HT1080 (cell line): ENCODE measurements at regions not wholly inside any gene's neighbourhood (a gene's known extent, or its start where the extent isn't known, plus 50 kb on each side); places are given as distances from the start of the nearest gene placed in this dataset.
A peak's percentile ranks its signal among the peaks of the same experiment; 100 is the strongest.

Experiments used
- DNase-seq: peaks from one replicate; pipeline ENCODE4 v3.0.0-alpha.2; 2015; ENCODE audit warnings: low read depth

GRCh38 chr17:77481476-77482374 lies 341.0 kb downstream of the SEC14L1 start:
- DNase-seq: no peak

GRCh38 chr17:77482375-77483127 lies 341.8 kb downstream of the SEC14L1 start:
- DNase-seq: no peak

GRCh38 chr17:77483128-77483598 lies 342.4 kb downstream of the SEC14L1 start:
- DNase-seq: no peak

GRCh38 chr17:77484111-77484510 lies 343.3 kb downstream of the SEC14L1 start:
- no peak for DNase-seq

- DNase-seq: no peak
Measured at GRCh38 chr17:77485089-77485833, 344.5 kb downstream of the SEC14L1 start.

- no peak for DNase-seq
Measured at GRCh38 chr17:77487211-77487629, 346.5 kb downstream of the SEC14L1 start.

- no peak for DNase-seq
Measured at GRCh38 chr17:77487677-77488530, 347.1 kb downstream of the SEC14L1 start.

GRCh38 chr17:77488531-77489238 lies 347.9 kb downstream of the SEC14L1 start:
- no peak for DNase-seq

- no peak for DNase-seq
Measured at GRCh38 chr17:77489239-77489892, 348.6 kb downstream of the SEC14L1 start.

- no peak for DNase-seq
Measured at GRCh38 chr17:77489893-77490255, 349.1 kb downstream of the SEC14L1 start.

GRCh38 chr17:77490361-77491183 lies 349.8 kb downstream of the SEC14L1 start:
- no peak for DNase-seq

GRCh38 chr17:77491921-77492445 lies 351.2 kb downstream of the SEC14L1 start:
- no peak for DNase-seq

- no peak for DNase-seq
Measured at GRCh38 chr17:77492446-77493237, 351.9 kb downstream of the SEC14L1 start.

- DNase-seq: no peak
Measured at GRCh38 chr17:77493238-77493820, 352.6 kb downstream of the SEC14L1 start.

- DNase-seq: no peak
Measured at GRCh38 chr17:77493901-77494663, 353.3 kb downstream of the SEC14L1 start.

- peak; percentile 71 for DNase-seq
Measured at GRCh38 chr17:77494664-77495435, 354.1 kb downstream of the SEC14L1 start.
